WERI-Rb-1 (cell line): ENCODE measurements at regions not wholly inside any gene's neighbourhood (a gene's known extent, or its start where the extent isn't known, plus 50 kb on each side); places are given as distances from the start of the nearest gene placed in this dataset.

Experiments used
- DNase-seq: peaks from one replicate; pipeline ENCODE4 v3.0.0-alpha.2; 2020
- H3K27ac ChIP-seq: fragments of 250-450 bp; sonication (Bioruptor Pico); 2 replicates; pipeline ENCODE4 v1.5.1; 2020; ENCODE audit warnings: mild to moderate bottlenecking, moderate library complexity
- H3K27me3 ChIP-seq: fragments of 250-450 bp; sonication (Bioruptor Pico); 2 replicates; pipeline ENCODE4 v1.5.1; 2021; ENCODE audit warnings: mild to moderate bottlenecking, low read depth, moderate library complexity; ENCODE audit not compliant: insufficient read depth, severe bottlenecking
- H3K36me3 ChIP-seq: fragments of 250-450 bp; sonication (Bioruptor Pico); 2 replicates; pipeline ENCODE4 v1.5.1; 2020; ENCODE audit warnings: mild to moderate bottlenecking, moderate library complexity
- H3K4me3 ChIP-seq: 2 replicates; pipeline ENCODE4 v1.5.1; 2011; ENCODE audit warnings: low read depth, mild to moderate bottlenecking, control low read depth, low read length
- H3K9me3 ChIP-seq: fragments of 250-450 bp; sonication (Bioruptor Pico); 2 replicates; pipeline ENCODE4 v1.5.1; 2021; ENCODE audit warnings: mild to moderate bottlenecking, moderate library complexity; ENCODE audit not compliant: severe bottlenecking
- CTCF ChIP-seq: IDR thresholded peaks from 2 replicates; pipeline ENCODE4 v1.5.1; 2011; ENCODE audit warnings: low read depth, mild to moderate bottlenecking, control low read depth, inconsistent platforms, low read length

DNA sequence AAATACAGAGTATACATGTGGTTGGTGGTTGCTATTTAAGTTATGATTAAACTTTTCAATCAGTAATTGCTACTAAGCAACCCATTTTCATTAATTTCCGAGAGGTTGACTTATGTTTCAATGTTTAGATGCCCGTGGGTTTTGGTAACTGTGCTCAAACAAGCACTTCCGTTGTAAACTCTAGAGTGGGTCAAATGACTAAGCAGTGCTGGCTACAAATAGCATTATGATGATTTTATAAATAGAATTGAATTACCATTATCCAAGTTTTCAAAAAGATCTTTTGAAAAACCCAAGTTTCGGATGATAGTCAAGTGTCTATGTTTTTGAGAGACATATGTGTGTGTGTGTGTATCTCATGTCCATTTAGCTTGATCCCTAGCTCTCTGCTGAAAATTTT, 2369.4 kb upstream of the ACO1 start:
- H3K9me3 ChIP-seq = no peaks in the 10 kb centered on the region
- no peak overlapping the region for H3K27ac ChIP-seq
- H3K36me3 ChIP-seq = no peaks in the 10 kb centered on the region
- no peak for TF ChIP-seq CTCF
- no peak overlapping the region for H3K4me3 ChIP-seq
- no peak for DNase-seq
- no peaks in the 10 kb centered on the region for H3K27me3 ChIP-seq

DNA sequence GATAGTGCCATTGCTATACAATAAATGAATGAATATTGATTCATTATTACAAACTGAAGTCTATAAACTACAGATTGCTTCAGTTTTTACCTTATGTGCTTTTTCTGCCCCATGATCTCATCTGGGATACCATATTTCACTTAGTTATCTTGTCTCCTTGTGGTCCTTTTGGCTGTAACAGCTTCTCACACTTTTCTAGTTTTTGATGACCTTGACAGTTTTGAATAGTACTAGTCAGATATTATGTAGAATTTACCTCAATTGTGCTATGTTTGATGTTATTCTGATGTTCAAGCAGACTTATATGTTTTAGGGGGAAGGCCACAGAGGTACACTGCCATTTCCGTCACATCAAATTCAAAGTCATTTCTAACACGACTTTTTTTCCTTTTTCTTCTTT, 2364.3 kb upstream of the ACO1 start:
- no peak for DNase-seq
- TF ChIP-seq CTCF = no peak
- Histone ChIP-seq H3K36me3 (no peaks in the 10 kb centered on the region), H3K4me3 (no peak overlapping the region), H3K27me3 (no peaks in the 10 kb centered on the region), H3K9me3 (no peaks in the 10 kb centered on the region), H3K27ac (no peak overlapping the region)

DNA sequence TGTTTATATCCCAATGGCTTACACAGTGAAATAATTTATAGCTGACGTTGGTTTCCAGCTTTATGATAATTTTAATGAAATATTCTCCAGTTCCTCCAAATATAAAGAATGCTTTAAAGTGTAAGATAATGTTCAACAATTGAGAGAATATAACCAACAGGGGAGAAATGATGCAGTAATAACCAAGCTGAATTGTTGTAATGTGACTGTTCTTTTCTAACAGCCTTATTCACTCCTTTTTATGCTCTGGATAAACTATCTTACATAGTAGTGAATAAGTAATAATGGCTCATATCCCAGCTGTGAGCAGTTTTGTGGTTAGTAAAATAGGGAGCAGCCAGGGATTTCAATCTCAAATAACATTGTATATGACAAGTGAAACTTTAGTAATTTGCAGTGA, 2348.7 kb upstream of the ACO1 start:
- Histone ChIP-seq H3K36me3 (no peaks in the 10 kb centered on the region), H3K27ac (no peak overlapping the region), H3K4me3 (no peak overlapping the region), H3K27me3 (no peaks in the 10 kb centered on the region), H3K9me3 (no peaks in the 10 kb centered on the region)
- no peak for DNase-seq
- no peak for TF ChIP-seq CTCF

DNA sequence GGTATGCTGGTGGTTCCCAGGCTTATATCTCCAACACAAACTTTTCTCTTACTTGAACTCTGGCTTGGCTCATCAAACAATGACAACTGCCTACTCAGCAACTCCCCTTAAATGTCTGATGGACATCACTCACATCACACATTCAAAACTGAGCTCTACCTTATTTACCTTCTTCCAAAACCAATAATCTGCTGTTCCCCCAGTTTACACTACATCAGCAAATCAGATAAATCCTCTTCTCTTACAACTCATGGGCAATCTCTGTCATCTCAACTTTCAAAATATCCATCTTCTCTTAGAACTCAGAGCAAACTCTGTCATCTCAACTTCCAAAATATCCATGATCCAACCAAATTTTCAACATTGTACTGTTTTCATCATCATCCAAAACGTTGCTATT, 2347.9 kb upstream of the ACO1 start:
- H3K27ac ChIP-seq = no peak overlapping the region
- TF ChIP-seq CTCF = no peak
- H3K36me3 ChIP-seq = no peaks in the 10 kb centered on the region
- H3K4me3 ChIP-seq = no peak overlapping the region
- DNase-seq = no peak
- no peaks in the 10 kb centered on the region for H3K9me3 ChIP-seq
- no peaks in the 10 kb centered on the region for H3K27me3 ChIP-seq

DNA sequence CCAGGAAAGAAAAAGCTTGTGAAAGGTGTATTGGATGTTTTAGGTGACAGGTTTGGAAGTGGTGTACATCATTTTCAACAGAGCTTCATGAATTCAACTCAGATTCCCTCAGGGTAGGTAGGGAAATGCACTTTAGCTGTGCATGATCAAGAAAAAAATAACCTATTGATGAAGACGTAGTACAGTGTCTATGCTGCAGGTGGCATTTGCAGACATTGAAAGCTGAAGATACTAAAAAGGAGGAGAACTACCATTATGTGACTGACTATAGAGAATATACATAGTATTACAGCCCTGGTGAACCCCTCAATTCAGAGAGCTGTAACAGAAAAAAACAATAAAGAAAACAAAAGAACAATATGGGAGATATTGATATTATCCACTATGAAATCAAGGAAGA, 2344.7 kb upstream of the ACO1 start:
- TF ChIP-seq CTCF = no peak
- DNase-seq = no peak
- Histone ChIP-seq H3K27ac (no peak overlapping the region), H3K4me3 (no peak overlapping the region), H3K9me3 (no peaks in the 10 kb centered on the region), H3K27me3 (no peaks in the 10 kb centered on the region), H3K36me3 (no peaks in the 10 kb centered on the region)

DNA sequence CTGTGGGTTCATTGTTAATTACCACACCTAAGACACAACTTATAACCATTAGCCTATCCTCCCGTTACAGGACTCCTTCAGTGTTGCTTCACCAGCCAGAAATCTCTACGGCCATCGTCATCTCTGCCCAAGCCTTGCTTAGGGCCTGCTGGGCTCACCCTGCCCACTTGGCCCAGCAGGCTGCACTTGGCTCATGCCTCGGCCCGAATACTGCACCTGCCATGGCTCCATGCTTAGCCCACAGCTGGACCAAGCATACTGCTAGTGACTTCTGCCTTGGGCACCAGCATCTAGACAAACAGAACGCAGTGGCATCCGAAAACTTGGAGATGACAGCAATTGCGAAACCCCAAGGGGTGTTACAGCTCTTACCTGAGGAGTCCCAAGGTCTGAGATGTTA, 2336.0 kb upstream of the ACO1 start:
- no peak for DNase-seq
- Histone ChIP-seq H3K4me3 (no peak overlapping the region), H3K27ac (no peak overlapping the region), H3K36me3 (no peaks in the 10 kb centered on the region), H3K27me3 (no peaks in the 10 kb centered on the region), H3K9me3 (no peaks in the 10 kb centered on the region)
- no peak for TF ChIP-seq CTCF
